ENCODE measurements at regions not wholly inside any gene's neighbourhood (a gene's known extent, or its start where the extent isn't known, plus 50 kb on each side); places are given as distances from the start of the nearest gene placed in this dataset.

- TF ChIP-seq CTCF (IDR thresholded peaks at IDR 0.05; ENCODE audit: low read length) (no peak), EZH2 (IDR thresholded peaks at IDR 0.05; ENCODE audit: borderline replicate concordance, low read length) (no peak)
These were observed 226.9 kb downstream of the CEMIP2 start for GRCh38 chr9:71541436-71541835.
